Fibroblast of lung (primary cell): ENCODE measurements at regions not wholly inside any gene's neighbourhood (a gene's known extent, or its start where the extent isn't known, plus 50 kb on each side); places are given as distances from the start of the nearest gene placed in this dataset.

Experiments
- DNase-seq, 2 donors: peaks; one replicate each; pipeline versions ENCODE4 v3.0.0 to v3.0.0-alpha.2; 2010; ENCODE audit warnings: low read depth in 2 of 2
- H2AFZ ChIP-seq: 2 replicates; pipeline ENCODE4 v1.5.1; 2012; ENCODE audit warnings: low read length, control low read depth, inconsistent platforms
- H3K27ac ChIP-seq: 2 replicates; pipeline ENCODE4 v1.5.1; 2011; ENCODE audit warnings: low read length, control low read depth; ENCODE audit not compliant: insufficient read depth
- H3K27me3 ChIP-seq: 2 replicates; pipeline ENCODE4 v1.5.1; 2011; ENCODE audit warnings: mild to moderate bottlenecking, low read length; ENCODE audit not compliant: control insufficient read depth, insufficient read depth
- H3K36me3 ChIP-seq: 2 replicates; pipeline ENCODE4 v1.5.1; 2011; ENCODE audit warnings: low read length; ENCODE audit not compliant: control insufficient read depth, insufficient read depth
- H3K4me1 ChIP-seq: 2 replicates; pipeline ENCODE4 v1.5.1; 2011; ENCODE audit warnings: low read length; ENCODE audit not compliant: control insufficient read depth, insufficient read depth; ENCODE audit errors: extremely low read depth
- H3K4me2 ChIP-seq: 2 replicates; pipeline ENCODE4 v1.5.1; 2011; ENCODE audit warnings: low read length, control low read depth; ENCODE audit not compliant: insufficient read depth; ENCODE audit errors: extremely low read depth
- H3K4me3 ChIP-seq, 4 experiments: fragments of 200-600 bp in 1 of 4; sonication (generic) in 1 of 4; replicated peaks in 1 of 4; 2 replicates each; pipeline ENCODE4 v1.5.1; 2011 to 2016; ENCODE audit warnings: low read length in 4 of 4, low read depth in 3 of 4, mild to moderate bottlenecking in 3 of 4, control low read depth in 2 of 4, inconsistent platforms in 1 of 4, mixed read lengths in 1 of 4; ENCODE audit not compliant: insufficient read depth in 1 of 4; ENCODE audit errors: control extremely low read depth in 1 of 4
- H3K79me2 ChIP-seq: 2 replicates; pipeline ENCODE4 v1.5.1; 2012; ENCODE audit warnings: mild to moderate bottlenecking, low read length, inconsistent platforms; ENCODE audit not compliant: control insufficient read depth, insufficient read depth
- H3K9ac ChIP-seq: 2 replicates; pipeline ENCODE4 v1.5.1; 2011; ENCODE audit warnings: mild to moderate bottlenecking, low read length, control low read depth; ENCODE audit not compliant: insufficient read depth
- H3K9me3 ChIP-seq: 2 replicates; pipeline ENCODE4 v1.5.1; 2012; ENCODE audit warnings: low read depth, low read length; ENCODE audit not compliant: control insufficient read depth, insufficient read depth
- H4K20me1 ChIP-seq: 2 replicates; pipeline ENCODE4 v1.5.1; 2011; ENCODE audit warnings: low read length; ENCODE audit not compliant: control insufficient read depth, insufficient read depth; ENCODE audit errors: extremely low read depth
- EZH2 ChIP-seq: IDR thresholded peaks from 2 replicates; pipeline ENCODE4 v1.5.1; 2012; ENCODE audit warnings: low read length, control low read depth, mild to moderate bottlenecking; ENCODE audit errors: missing control alignments
- TF ChIP-seq, protein P1 (sequence below), 2 donors: IDR thresholded peaks in 1 of 2; conservative IDR thresholded peaks in 1 of 2; 1 replicate in 1 of 2; 2 replicates in 1 of 2; pipeline ENCODE4 v1.5.1; 2011 to 2012; ENCODE audit warnings: low read length in 2 of 2, control low read depth in 1 of 2, inconsistent platforms in 1 of 2, low read depth in 1 of 2, mild to moderate bottlenecking in 1 of 2

GRCh38 chr3:35088943-35089342, 550.4 kb upstream of the ARPP21 start:
- TF ChIP-seq EZH2: no peak
- TF ChIP-seq, protein P1, sequence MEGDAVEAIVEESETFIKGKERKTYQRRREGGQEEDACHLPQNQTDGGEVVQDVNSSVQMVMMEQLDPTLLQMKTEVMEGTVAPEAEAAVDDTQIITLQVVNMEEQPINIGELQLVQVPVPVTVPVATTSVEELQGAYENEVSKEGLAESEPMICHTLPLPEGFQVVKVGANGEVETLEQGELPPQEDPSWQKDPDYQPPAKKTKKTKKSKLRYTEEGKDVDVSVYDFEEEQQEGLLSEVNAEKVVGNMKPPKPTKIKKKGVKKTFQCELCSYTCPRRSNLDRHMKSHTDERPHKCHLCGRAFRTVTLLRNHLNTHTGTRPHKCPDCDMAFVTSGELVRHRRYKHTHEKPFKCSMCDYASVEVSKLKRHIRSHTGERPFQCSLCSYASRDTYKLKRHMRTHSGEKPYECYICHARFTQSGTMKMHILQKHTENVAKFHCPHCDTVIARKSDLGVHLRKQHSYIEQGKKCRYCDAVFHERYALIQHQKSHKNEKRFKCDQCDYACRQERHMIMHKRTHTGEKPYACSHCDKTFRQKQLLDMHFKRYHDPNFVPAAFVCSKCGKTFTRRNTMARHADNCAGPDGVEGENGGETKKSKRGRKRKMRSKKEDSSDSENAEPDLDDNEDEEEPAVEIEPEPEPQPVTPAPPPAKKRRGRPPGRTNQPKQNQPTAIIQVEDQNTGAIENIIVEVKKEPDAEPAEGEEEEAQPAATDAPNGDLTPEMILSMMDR (conservative IDR thresholded peaks at IDR 0.05 in 1 of 2, IDR thresholded peaks at IDR 0.05 in 1 of 2; ENCODE audit: low read depth in 1 of 2, low read length in 2 of 2): no peak
- Histone ChIP-seq H3K4me1 (no peaks in the 10 kb centered on the region), H3K27ac (no peak overlapping the region), H3K9ac (no peak overlapping the region), H3K9me3 (no peaks in the 10 kb centered on the region), H3K4me2 (no peak overlapping the region), H3K27me3 (no peaks in the 10 kb centered on the region), H2AFZ (no peak overlapping the region), H3K36me3 (no peaks in the 10 kb centered on the region), H4K20me1 (no peaks in the 10 kb centered on the region), H3K79me2 (no peaks in the 10 kb centered on the region), H3K4me3 (no peak overlapping the region)
- DNase-seq: no peak

GRCh38 chr3:35114686-35115085, 524.6 kb upstream of the ARPP21 start:
- H4K20me1 ChIP-seq: no peaks in the 10 kb centered on the region
- H3K27ac ChIP-seq: no peak overlapping the region
- H3K9ac ChIP-seq: no peak overlapping the region
- no peak overlapping the region for H2AFZ ChIP-seq
- no peak overlapping the region for H3K4me2 ChIP-seq
- no peaks in the 10 kb centered on the region for H3K27me3 ChIP-seq
- no peaks in the 10 kb centered on the region for H3K36me3 ChIP-seq
- H3K9me3 ChIP-seq: no peaks in the 10 kb centered on the region
- no peaks in the 10 kb centered on the region for H3K4me1 ChIP-seq
- no peak for TF ChIP-seq EZH2
- TF ChIP-seq, protein P1 (conservative IDR thresholded peaks at IDR 0.05 in 1 of 2, IDR thresholded peaks at IDR 0.05 in 1 of 2; ENCODE audit: low read depth in 1 of 2, low read length in 2 of 2): no peak
- no peak for DNase-seq
- no peaks in the 10 kb centered on the region for H3K79me2 ChIP-seq
- no peak overlapping the region for H3K4me3 ChIP-seq

- DNase-seq: peak in 1 of 2 donors; percentile 6
- Histone ChIP-seq H2AFZ (no peak overlapping the region), H3K4me2 (no peak overlapping the region)
Measured at GRCh38 chr3:35120026-35120425, 519.3 kb upstream of the ARPP21 start.

More at GRCh38 chr3:35120026-35120425, 519.3 kb upstream of the ARPP21 start:
- Histone ChIP-seq H3K36me3 (no peaks in the 10 kb centered on the region), H3K9me3 (no peaks in the 10 kb centered on the region), H3K4me3 (no peak overlapping the region), H3K27ac (no peak overlapping the region), H3K79me2 (no peaks in the 10 kb centered on the region), H4K20me1 (no peaks in the 10 kb centered on the region), H3K4me1 (no peaks in the 10 kb centered on the region), H3K9ac (no peak overlapping the region), H3K27me3 (no peaks in the 10 kb centered on the region)
- no peak for TF ChIP-seq EZH2
- TF ChIP-seq, protein P1 (conservative IDR thresholded peaks at IDR 0.05 in 1 of 2, IDR thresholded peaks at IDR 0.05 in 1 of 2; ENCODE audit: low read depth in 1 of 2, low read length in 2 of 2): no peak
